GM20000 (cell line): ENCODE measurements at regions not wholly inside any gene's neighbourhood (a gene's known extent, or its start where the extent isn't known, plus 50 kb on each side); places are given as distances from the start of the nearest gene placed in this dataset.

ENCODE experiments used
- DNase-seq: peaks from one replicate; pipeline ENCODE4 v3.0.0; 2012; ENCODE audit warnings: low spot score
- CTCF ChIP-seq: IDR thresholded peaks from 2 replicates; pipeline ENCODE4 v1.5.1; 2012; ENCODE audit warnings: mild to moderate bottlenecking, control low read depth; ENCODE audit errors: extremely low read depth, missing control alignments

GRCh38 chr12:127785986-127786590, 480.9 kb upstream of the TMEM132C start:
- no peak for TF ChIP-seq CTCF

GRCh38 chr12:127787544-127787943, 479.4 kb upstream of the TMEM132C start:
- no peak for DNase-seq

More at GRCh38 chr12:127785986-127786590, 480.9 kb upstream of the TMEM132C start:
- DNase-seq, result no peak

GRCh38 chr12:127790376-127790775, 476.6 kb upstream of the TMEM132C start:
- no peak for DNase-seq

More at GRCh38 chr12:127787544-127787943, 479.4 kb upstream of the TMEM132C start:
- TF ChIP-seq CTCF, result no peak

GRCh38 chr12:127791217-127791616, 475.8 kb upstream of the TMEM132C start:
- no peak for DNase-seq
- no peak for TF ChIP-seq CTCF

More at GRCh38 chr12:127790376-127790775, 476.6 kb upstream of the TMEM132C start:
- TF ChIP-seq CTCF, result no peak

GRCh38 chr12:127797918-127798317, 469.1 kb upstream of the TMEM132C start:
- TF ChIP-seq CTCF, result no peak
- DNase-seq, result no peak

GRCh38 chr12:127802271-127802670, 464.7 kb upstream of the TMEM132C start:
- no peak for DNase-seq
- TF ChIP-seq CTCF, result no peak

- TF ChIP-seq CTCF, result no peak
- no peak for DNase-seq
Observed at GRCh38 chr12:127803545-127803944, 463.4 kb upstream of the TMEM132C start.
